ENCODE measurements at regions not wholly inside any gene's neighbourhood (a gene's known extent, or its start where the extent isn't known, plus 50 kb on each side); places are given as distances from the start of the nearest gene placed in this dataset.

GRCh38 chr12:131383741-131384543, 326.9 kb upstream of the SFSWAP start:
- Histone ChIP-seq H4K20me1 (replicated peaks in 1 of 2; ENCODE audit: control insufficient read depth in 1 of 2, insufficient read depth in 2 of 2, low read length in 2 of 2) (peaks cover 0 to 1% of the 10 kb centered on the region in 2 experiments), H3K4me2 (ENCODE audit: insufficient read depth in 1 of 2, low read depth in 2 of 2, low read length in 2 of 2) (no peak overlapping the region), H2BK5ac (ENCODE audit: low read depth, low read length) (no peak overlapping the region), H4K8ac (ENCODE audit: extremely low read depth, insufficient read depth, low read length) (peak overlapping the region; percentile 76; the same call in 1 of the 2 replicates), H2AFZ (ENCODE audit: low read length) (no peak overlapping the region), H2BK12ac (ENCODE audit: low read depth, low read length) (no peak overlapping the region), H2BK120ac (replicated peaks; ENCODE audit: low read depth, low read length) (no peak overlapping the region), H3K79me1 (ENCODE audit: low read depth, low read length) (no peaks in the 10 kb centered on the region), H3K27ac (ENCODE audit: low read depth, low read length) (no peak overlapping the region), H3K36me3 (ENCODE audit: control insufficient read depth in 2 of 4, insufficient read depth in 4 of 4, low read length in 3 of 4) (no peaks in the 10 kb centered on the region), H3K9me3 (ENCODE audit: insufficient read depth in 2 of 2, low read depth in 1 of 2, low read length in 1 of 2) (no peaks in the 10 kb centered on the region), H3K23ac (ENCODE audit: insufficient read length) (no peak overlapping the region), H2BK15ac (ENCODE audit: low read length) (0 out of 2 replicates have a peak overlapping the region, but pooled peaks have one; percentile 46), H2BK20ac (ENCODE audit: low read length) (no peak overlapping the region), H3K4me1 (replicated peaks in 1 of 4; ENCODE audit: control insufficient read depth in 3 of 4, insufficient read depth in 4 of 4, low read length in 3 of 4) (peaks cover 0 to 35% (median 14%) of the 10 kb centered on the region in 4 experiments; a peak in 6 of 7 replicates), H3K56ac (replicated peaks; ENCODE audit: insufficient read length, low read depth, low read length) (no peak overlapping the region), H3K9ac (replicated peaks in 1 of 4; ENCODE audit: extremely low read depth in 1 of 4, low read depth in 3 of 4, low read length in 3 of 4) (no peak overlapping the region), H3K27me3 (replicated peaks in 1 of 4; ENCODE audit: control insufficient read depth in 3 of 4, extremely low read depth in 1 of 4, insufficient read depth in 3 of 4, low read length in 3 of 4) (peaks cover 0 to 6% (median 5%) of the 10 kb centered on the region in 4 experiments; a peak in 2 of 7 replicates), H4K91ac (replicated peaks; ENCODE audit: insufficient read length, low read length) (no peak overlapping the region), H3K79me2 (ENCODE audit: control insufficient read depth in 1 of 2, insufficient read depth in 2 of 2, low read length in 2 of 2) (no peaks in the 10 kb centered on the region), H4K5ac (ENCODE audit: insufficient read length, low read depth, low read length) (no peak overlapping the region), H3K4me3 (ENCODE audit: extremely low read depth in 1 of 4, insufficient read depth in 2 of 4, low read depth in 3 of 4, low read length in 4 of 4) (no peak overlapping the region), H3K18ac (ENCODE audit: extremely low read depth, low read length) (no peak overlapping the region; the same call in 1 of the 2 replicates), H3K14ac (ENCODE audit: insufficient read length) (no peak overlapping the region), H2AK5ac (ENCODE audit: low read depth, low read length) (no peak overlapping the region), H3K23me2 (ENCODE audit: low read depth, low read length) (no peaks in the 10 kb centered on the region), H3K4ac (replicated peaks; ENCODE audit: insufficient read length, low read depth, low read length) (no peak overlapping the region)
- ChIA-PET CTCF (ENCODE audit: partially characterized antibody) (interaction anchor here (1.1 kb wide), 1 partner anchor 53 kb away, joined by 3 read pairs; no protein-coding TSS in a partner anchor), POLR2A (ENCODE audit: partially characterized antibody) (no interaction called here)
- DNase-seq (ENCODE audit: low read depth in 1 of 2, low spot score in 2 of 2) = no peak
- WGBS, 2 experiments (ENCODE audit: extremely low coverage in 1 of 2, insufficient coverage in 1 of 2, insufficient read length in 1 of 2, insufficient replicate concordance in 2 of 2, low coverage in 1 of 2, low lambda C conversion rate in 2 of 2, missing lambda C conversion rate in 1 of 2) = 85% methylated on average over 18 of the region's 21 CpGs; no CpG with 5 or more reads in 1 of the 2 experiments
- FAIRE-seq = no peak
- no peak for TF ChIP-seq TAF7 (optimal IDR thresholded peaks at IDR 0.05; ENCODE audit: borderline replicate concordance, low read depth, low read length)
- no peak for TF ChIP-seq SIRT6 (IDR thresholded peaks at IDR 0.05; ENCODE audit: low read length)
- no peak for TF ChIP-seq HDAC6 (IDR thresholded peaks at IDR 0.05; ENCODE audit: low read depth, low read length)
- no peak for TF ChIP-seq HDAC2 (IDR thresholded peaks at IDR 0.05; ENCODE audit: borderline replicate concordance in 1 of 2, low read depth in 2 of 2, low read length in 2 of 2)
- TF ChIP-seq KDM5A (IDR thresholded peaks at IDR 0.05; ENCODE audit: low read length) = no peak
- TF ChIP-seq KDM4A (IDR thresholded peaks at IDR 0.05; ENCODE audit: low read depth, low read length, severe bottlenecking) = no peak
- no peak for TF ChIP-seq POLR2A (IDR thresholded peaks at IDR 0.05; ENCODE audit: control extremely low read depth in 1 of 2, low read depth in 2 of 2, low read length in 2 of 2)
- no peak for TF ChIP-seq RAD21 (IDR thresholded peaks at IDR 0.05 in 1 of 2, conservative IDR thresholded peaks at IDR 0.05 in 1 of 2; ENCODE audit: low read depth in 2 of 2, low read length in 2 of 2)
- TF ChIP-seq CHD2 (IDR thresholded peaks at IDR 0.05; ENCODE audit: low read length) = no peak
- TF ChIP-seq TEAD4 (IDR thresholded peaks at IDR 0.05; ENCODE audit: low read depth, low read length) = no peak
- TF ChIP-seq CTBP2 (IDR thresholded peaks at IDR 0.05; ENCODE audit: borderline replicate concordance, insufficient read depth, insufficient read length, low read length) = no peak
- no peak for TF ChIP-seq EZH2 (IDR thresholded peaks at IDR 0.05; ENCODE audit: low read depth, low read length, severe bottlenecking)

All from H1 (cell line).